ENCODE measurements at regions not wholly inside any gene's neighbourhood (a gene's known extent, or its start where the extent isn't known, plus 50 kb on each side); places are given as distances from the start of the nearest gene placed in this dataset.

DNA sequence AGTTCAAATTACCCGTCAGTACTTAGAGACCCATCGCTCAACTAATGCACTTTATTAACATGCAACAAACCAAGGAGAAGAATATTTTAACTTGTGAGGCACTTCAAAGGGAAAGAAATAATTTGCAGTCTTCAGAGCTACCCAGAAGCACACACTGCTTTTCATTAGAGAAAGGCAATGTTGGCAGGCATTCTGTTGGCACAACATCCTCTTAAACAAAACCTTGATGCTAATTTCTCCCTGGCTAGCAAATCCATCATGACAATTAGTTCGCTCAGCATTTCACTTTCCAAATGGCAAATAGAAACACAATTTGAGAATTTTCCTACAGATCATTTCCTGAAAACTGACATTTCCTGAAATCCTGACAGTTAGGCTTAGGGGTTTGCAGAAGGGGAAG lies 155.6 kb upstream of the FAM13C start (continued):
- TF ChIP-seq REST (IDR thresholded peaks at IDR 0.05; ENCODE audit: low read depth) (no peak), SIN3A (IDR thresholded peaks at IDR 0.05; ENCODE audit: low read depth) (no peak), JUND (IDR thresholded peaks at IDR 0.05) (no peak), ZNF274 (IDR thresholded peaks at IDR 0.05; ENCODE audit: low read depth, low read length) (no peak), MAX (IDR thresholded peaks at IDR 0.05) (no peak)

- Histone ChIP-seq H3K4me2 (ENCODE audit: low read length) (no peak overlapping the region), H3K9me3 (ENCODE audit: control insufficient read depth in 1 of 2, insufficient read depth in 1 of 2, low read depth in 1 of 2, low read length in 2 of 2) (no peaks in the 10 kb centered on the region), H3K79me2 (ENCODE audit: insufficient read depth, low read length) (no peaks in the 10 kb centered on the region), H2AFZ (ENCODE audit: low read depth, low read length, poor library complexity, severe bottlenecking) (no peak overlapping the region), H3K27me3 (ENCODE audit: insufficient read depth, low read length) (peaks cover 20% of the 10 kb centered on the region), H3K9me2 (ENCODE audit: insufficient read depth) (no peaks in the 10 kb centered on the region), H3K4me3 (replicated peaks in 1 of 2; ENCODE audit: low read depth in 1 of 2, low read length in 2 of 2) (no peak overlapping the region), H3K36me3 (ENCODE audit: control insufficient read depth in 1 of 2, insufficient read depth in 2 of 2, low read length in 2 of 2) (no peaks in the 10 kb centered on the region), H3K4me1 (ENCODE audit: control insufficient read depth in 1 of 2, insufficient read depth in 2 of 2, low read length in 2 of 2) (no peaks in the 10 kb centered on the region), H3K9ac (ENCODE audit: low read length) (no peak overlapping the region), H3K27ac (ENCODE audit: low read depth, low read length) (no peak overlapping the region), H4K20me1 (ENCODE audit: insufficient read depth) (no peaks in the 10 kb centered on the region)
- BruUV-seq (replicated peaks), result no TSS peak
- intact Hi-C loops (cut with micrococcal nuclease), result no loop called here
- RAD21 ChIA-PET (ENCODE audit: low non-redundant PET in 1 of 2, low total read pairs in 2 of 2, uncharacterized antibody in 2 of 2, unreplicated experiment in 2 of 2), result no interaction called here
- CTCF ChIA-PET, result no interaction called here
- ATAC-seq (no peak), DNase-seq (ENCODE audit: low read depth, low spot score) (no peak)
- POLR2A ChIA-PET, result no interaction called here
- TF ChIP-seq ATF3 (IDR thresholded peaks at IDR 0.05) (no peak), POLR2AphosphoS5 (IDR thresholded peaks at IDR 0.05; ENCODE audit: low read depth, low read length) (no peak), RAD21 (IDR thresholded peaks at IDR 0.05; ENCODE audit: low read depth) (no peak), REST (IDR thresholded peaks at IDR 0.05; ENCODE audit: low read depth) (no peak), EGR1 (IDR thresholded peaks at IDR 0.05; ENCODE audit: low read depth) (no peak), CBX3 (IDR thresholded peaks at IDR 0.05; ENCODE audit: low read depth) (no peak), JUND (IDR thresholded peaks at IDR 0.05) (no peak), EZH2 (IDR thresholded peaks at IDR 0.05) (no peak), SIN3A (IDR thresholded peaks at IDR 0.05; ENCODE audit: low read depth) (no peak), MAX (IDR thresholded peaks at IDR 0.05) (no peak), ZNF274 (IDR thresholded peaks at IDR 0.05; ENCODE audit: low read depth, low read length) (no peak), EZH2phosphoT487 (IDR thresholded peaks at IDR 0.05; ENCODE audit: borderline replicate concordance) (no peak), SRF (IDR thresholded peaks at IDR 0.05; ENCODE audit: low read depth) (no peak), ELF1 (IDR thresholded peaks at IDR 0.05; ENCODE audit: borderline replicate concordance, low read depth) (no peak), ZFX (IDR thresholded peaks at IDR 0.05) (no peak), SP1 (IDR thresholded peaks at IDR 0.05; ENCODE audit: low read depth) (no peak)
Measured at GRCh38 chr10:59517341-59517899, 155.1 kb upstream of the FAM13C start.

Measured in HCT116 (cell line).